ENCODE measurements at regions not wholly inside any gene's neighbourhood (a gene's known extent, or its start where the extent isn't known, plus 50 kb on each side); places are given as distances from the start of the nearest gene placed in this dataset.

DNA sequence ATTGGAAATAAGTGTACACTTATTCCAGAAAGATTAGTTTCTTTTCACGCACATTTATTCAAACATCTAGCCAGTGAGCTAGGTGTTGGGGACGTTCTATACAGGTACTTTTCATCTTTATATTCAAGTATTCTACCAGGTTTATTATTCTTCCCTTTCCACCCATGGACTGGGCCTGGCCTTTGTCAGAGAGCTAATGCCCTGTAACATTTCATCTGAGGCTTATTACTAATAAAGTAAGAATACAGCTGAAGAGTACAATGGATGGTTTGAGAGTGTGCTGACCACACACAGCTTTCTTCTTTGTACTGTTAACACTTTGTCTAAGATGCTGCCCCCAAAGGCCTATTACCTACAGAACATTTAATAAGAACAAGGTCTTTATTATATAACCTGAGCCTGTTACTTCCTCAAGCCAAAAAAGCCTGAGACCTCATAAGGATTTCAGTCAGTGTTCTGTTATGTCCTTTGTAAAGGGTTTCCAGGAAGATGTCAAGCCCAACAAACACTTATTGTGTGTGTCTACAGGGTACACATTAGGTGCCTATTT lies 93.5 kb downstream of the ZNF608 start:
- Histone ChIP-seq H2BK20ac (ENCODE audit: low read depth, low read length, poor library complexity, severe bottlenecking) (no peak overlapping the region), H3K23me2 (ENCODE audit: insufficient read length, low read depth, low read length, poor library complexity, severe bottlenecking) (peaks cover 4% of the 10 kb centered on the region), H3K27me3 (ENCODE audit: insufficient read depth, low read length) (no peaks in the 10 kb centered on the region), H4K5ac (ENCODE audit: insufficient read length, low read depth, low read length) (no peak overlapping the region), H2BK5ac (ENCODE audit: insufficient read length, low read length) (no peak overlapping the region), H3K4ac (ENCODE audit: low read depth, low read length) (no peak overlapping the region), H3K9me3 (ENCODE audit: control insufficient read depth, low read depth, low read length) (no peaks in the 10 kb centered on the region), H4K20me1 (ENCODE audit: control insufficient read depth, insufficient read depth, insufficient read length) (no peaks in the 10 kb centered on the region), H3K23ac (ENCODE audit: insufficient read length, low read depth, low read length) (no peak overlapping the region), H2BK15ac (ENCODE audit: low read depth, low read length) (no peak overlapping the region), H3K79me2 (ENCODE audit: insufficient read depth, low read length) (peaks cover 4% of the 10 kb centered on the region; the same call in 1 of the 2 replicates), H4K8ac (replicated peaks; ENCODE audit: insufficient read length, low read depth, low read length) (no peak overlapping the region), H2AK5ac (ENCODE audit: insufficient read length, low read length) (no peak overlapping the region), H3K27ac (ENCODE audit: insufficient read length, low read depth, low read length) (no peak overlapping the region), H3K79me1 (ENCODE audit: insufficient read depth, low read depth, low read length, poor library complexity, severe bottlenecking) (peaks cover 2% of the 10 kb centered on the region), H3T11ph (ENCODE audit: low read length) (no peak overlapping the region), H4K91ac (ENCODE audit: insufficient read length, low read depth, low read length) (no peak overlapping the region), H2BK12ac (ENCODE audit: insufficient read length, low read depth, low read length) (no peak overlapping the region), H3K18ac (ENCODE audit: insufficient read length, low read depth, low read length) (no peak overlapping the region), H3K4me2 (ENCODE audit: insufficient read depth, insufficient read length, low read length) (no peak overlapping the region), H2BK120ac (ENCODE audit: low read depth, low read length, poor library complexity, severe bottlenecking) (no peak overlapping the region), H3K56ac (ENCODE audit: insufficient read length, low read depth, low read length) (no peak overlapping the region), H3K4me1 (ENCODE audit: insufficient read depth, low read length) (peaks cover 4% of the 10 kb centered on the region; the same call in 1 of the 2 replicates), H3K14ac (ENCODE audit: insufficient read depth, low read length) (no peak overlapping the region), H3K9ac (ENCODE audit: extremely low read depth, insufficient read length, low read length) (no peak overlapping the region), H2AFZ (ENCODE audit: low read length) (no peak overlapping the region)
- Mint-ChIP-seq H3K4me1 (peaks cover 36 to 38% of the 10 kb centered on the region in 2 experiments), H3K27ac (no peak overlapping the region), H3K27me3 (ENCODE audit: low read depth) (no peaks in the 10 kb centered on the region; the same call in 1 of the 2 replicates), H3K4me3 (no peak overlapping the region), H3K36me3 (ENCODE audit: insufficient read depth in 1 of 3, low read depth in 3 of 3) (peaks cover 15 to 20% (median 19%) of the 10 kb centered on the region in 3 experiments; a peak in 6 of 7 replicates), H3K9me3 (no peaks in the 10 kb centered on the region)
- no CpG with 5 or more reads among the region's 2 CpGs for WGBS (ENCODE audit: extremely low coverage, insufficient read length, low lambda C conversion rate)
- no peak for TF ChIP-seq CTCF (conservative IDR thresholded peaks at IDR 0.05)
- DNase-seq, result no peak
